ENCODE measurements at regions not wholly inside any gene's neighbourhood (a gene's known extent, or its start where the extent isn't known, plus 50 kb on each side); places are given as distances from the start of the nearest gene placed in this dataset.

DNA sequence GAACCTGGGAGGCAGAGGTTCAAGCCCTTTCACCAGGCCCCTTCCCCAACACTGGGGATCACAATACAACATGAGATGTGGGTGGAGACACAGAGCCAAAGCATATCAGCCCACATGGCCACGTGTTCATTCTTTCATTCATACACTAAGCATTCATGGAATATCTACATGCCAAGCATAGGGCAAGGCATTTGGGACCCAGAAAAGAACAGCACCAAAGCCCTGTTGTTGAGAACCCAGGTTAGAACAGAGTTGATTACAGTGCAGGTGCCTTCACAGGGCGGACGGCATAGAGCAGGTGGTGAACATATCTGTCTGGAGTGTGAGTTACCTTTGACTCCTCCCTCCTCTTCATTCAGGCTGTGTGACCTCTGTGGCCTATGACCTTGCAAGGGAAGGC, 159.4 kb upstream of the GSC start:
- no peak overlapping the region for H3K4me3 Mint-ChIP-seq
- Histone ChIP-seq H2AK5ac (ENCODE audit: insufficient read length, low read length) (no peak overlapping the region), H3K4me2 (ENCODE audit: insufficient read depth, insufficient read length, low read length) (no peak overlapping the region), H2BK15ac (ENCODE audit: low read depth, low read length) (no peak overlapping the region), H2AFZ (ENCODE audit: low read length) (no peak overlapping the region), H3K56ac (ENCODE audit: insufficient read length, low read depth, low read length) (no peak overlapping the region), H4K5ac (ENCODE audit: insufficient read length, low read depth, low read length) (no peak overlapping the region), H3K27me3 (ENCODE audit: insufficient read depth, low read length) (no peaks in the 10 kb centered on the region), H3K4ac (ENCODE audit: low read depth, low read length) (no peak overlapping the region), H3K79me1 (ENCODE audit: insufficient read depth, low read depth, low read length, poor library complexity, severe bottlenecking) (no peaks in the 10 kb centered on the region), H3K23ac (ENCODE audit: insufficient read length, low read depth, low read length) (no peak overlapping the region), H3K18ac (ENCODE audit: insufficient read length, low read depth, low read length) (no peak overlapping the region), H3K14ac (ENCODE audit: insufficient read depth, low read length) (peak overlapping the region; percentile 37; the same call in 1 of the 2 replicates), H2BK5ac (ENCODE audit: insufficient read length, low read length) (no peak overlapping the region), H2BK20ac (ENCODE audit: low read depth, low read length, poor library complexity, severe bottlenecking) (no peak overlapping the region), H3K4me1 (ENCODE audit: insufficient read depth, low read length) (no peaks in the 10 kb centered on the region), H2BK120ac (ENCODE audit: low read depth, low read length, poor library complexity, severe bottlenecking) (no peak overlapping the region), H3K9ac (ENCODE audit: extremely low read depth, insufficient read length, low read length) (no peak overlapping the region), H3T11ph (ENCODE audit: low read length) (no peak overlapping the region), H4K91ac (ENCODE audit: insufficient read length, low read depth, low read length) (no peak overlapping the region), H4K8ac (replicated peaks; ENCODE audit: insufficient read length, low read depth, low read length) (no peak overlapping the region), H2BK12ac (ENCODE audit: insufficient read length, low read depth, low read length) (no peak overlapping the region), H3K79me2 (ENCODE audit: insufficient read depth, low read length) (no peaks in the 10 kb centered on the region), H4K20me1 (ENCODE audit: control insufficient read depth, insufficient read depth, insufficient read length) (no peaks in the 10 kb centered on the region), H3K23me2 (ENCODE audit: insufficient read length, low read depth, low read length, poor library complexity, severe bottlenecking) (no peaks in the 10 kb centered on the region), H3K27ac (ENCODE audit: insufficient read length, low read depth, low read length) (no peak overlapping the region), H3K9me3 (ENCODE audit: control insufficient read depth, low read depth, low read length) (no peaks in the 10 kb centered on the region)
- H3K27me3 Mint-ChIP-seq (ENCODE audit: low read depth): no peaks in the 10 kb centered on the region; the same call in 1 of the 2 replicates
- WGBS (ENCODE audit: extremely low coverage, insufficient read length, low lambda C conversion rate): no CpG with 5 or more reads among the region's 3 CpGs
- no peak for DNase-seq
- H3K36me3 Mint-ChIP-seq (ENCODE audit: insufficient read depth in 1 of 3, low read depth in 3 of 3): no peaks in the 10 kb centered on the region
- no peak overlapping the region for H3K27ac Mint-ChIP-seq
- TF ChIP-seq, protein P1, sequence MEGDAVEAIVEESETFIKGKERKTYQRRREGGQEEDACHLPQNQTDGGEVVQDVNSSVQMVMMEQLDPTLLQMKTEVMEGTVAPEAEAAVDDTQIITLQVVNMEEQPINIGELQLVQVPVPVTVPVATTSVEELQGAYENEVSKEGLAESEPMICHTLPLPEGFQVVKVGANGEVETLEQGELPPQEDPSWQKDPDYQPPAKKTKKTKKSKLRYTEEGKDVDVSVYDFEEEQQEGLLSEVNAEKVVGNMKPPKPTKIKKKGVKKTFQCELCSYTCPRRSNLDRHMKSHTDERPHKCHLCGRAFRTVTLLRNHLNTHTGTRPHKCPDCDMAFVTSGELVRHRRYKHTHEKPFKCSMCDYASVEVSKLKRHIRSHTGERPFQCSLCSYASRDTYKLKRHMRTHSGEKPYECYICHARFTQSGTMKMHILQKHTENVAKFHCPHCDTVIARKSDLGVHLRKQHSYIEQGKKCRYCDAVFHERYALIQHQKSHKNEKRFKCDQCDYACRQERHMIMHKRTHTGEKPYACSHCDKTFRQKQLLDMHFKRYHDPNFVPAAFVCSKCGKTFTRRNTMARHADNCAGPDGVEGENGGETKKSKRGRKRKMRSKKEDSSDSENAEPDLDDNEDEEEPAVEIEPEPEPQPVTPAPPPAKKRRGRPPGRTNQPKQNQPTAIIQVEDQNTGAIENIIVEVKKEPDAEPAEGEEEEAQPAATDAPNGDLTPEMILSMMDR (conservative IDR thresholded peaks at IDR 0.05): no peak
- H3K4me1 Mint-ChIP-seq: no peaks in the 10 kb centered on the region
- H3K9me3 Mint-ChIP-seq: no peaks in the 10 kb centered on the region

Data from H9 (cell line).